Fibroblast of villous mesenchyme (primary cell): ENCODE measurements at regions not wholly inside any gene's neighbourhood (a gene's known extent, or its start where the extent isn't known, plus 50 kb on each side); places are given as distances from the start of the nearest gene placed in this dataset.

ENCODE experiments used
- DNase-seq: peaks from one replicate; pipeline ENCODE4 v3.0.0-alpha.2; 2010; ENCODE audit warnings: low read depth
- H3K4me3 ChIP-seq: 2 replicates; pipeline ENCODE4 v1.5.1; 2011; ENCODE audit warnings: low read depth, mild to moderate bottlenecking, low read length
- CTCF ChIP-seq: IDR thresholded peaks from 2 replicates; pipeline ENCODE4 v1.5.1; 2012; ENCODE audit warnings: low read depth, mild to moderate bottlenecking, low read length; ENCODE audit not compliant: insufficient read depth

DNA sequence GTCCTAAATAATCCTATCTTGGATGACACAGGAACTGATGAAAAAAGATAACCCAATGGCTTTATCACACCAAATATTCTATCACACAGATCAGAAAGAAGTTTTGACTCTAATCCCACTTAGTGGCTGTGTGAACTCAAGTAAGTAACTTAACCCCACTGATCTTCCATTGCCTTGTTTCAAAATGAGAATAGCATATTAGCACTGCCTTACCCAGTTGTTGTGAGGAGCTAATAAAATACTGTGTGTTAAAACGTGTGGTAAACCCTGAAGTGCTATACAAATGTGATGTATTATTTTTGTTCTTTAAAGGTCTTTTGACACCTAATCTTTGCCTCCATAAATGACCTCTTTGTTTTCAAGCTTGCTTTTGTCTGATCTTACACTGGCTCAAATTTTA is 60.9 kb upstream of the ARID2 start:
- no peak for TF ChIP-seq CTCF
- no peak for DNase-seq

GRCh38 chr12:45669093-45669492 is 60.4 kb upstream of the ARID2 start:
- peak; percentile 81 for DNase-seq
- H3K4me3 ChIP-seq: peak overlapping the region; percentile 26
- TF ChIP-seq CTCF: no peak

More for the DNA sequence above, 60.9 kb upstream of the ARID2 start:
- H3K4me3 ChIP-seq: no peak overlapping the region

GRCh38 chr12:45669792-45670191 is 59.7 kb upstream of the ARID2 start:
- DNase-seq: no peak
- no peak overlapping the region for H3K4me3 ChIP-seq
- no peak for TF ChIP-seq CTCF

DNA sequence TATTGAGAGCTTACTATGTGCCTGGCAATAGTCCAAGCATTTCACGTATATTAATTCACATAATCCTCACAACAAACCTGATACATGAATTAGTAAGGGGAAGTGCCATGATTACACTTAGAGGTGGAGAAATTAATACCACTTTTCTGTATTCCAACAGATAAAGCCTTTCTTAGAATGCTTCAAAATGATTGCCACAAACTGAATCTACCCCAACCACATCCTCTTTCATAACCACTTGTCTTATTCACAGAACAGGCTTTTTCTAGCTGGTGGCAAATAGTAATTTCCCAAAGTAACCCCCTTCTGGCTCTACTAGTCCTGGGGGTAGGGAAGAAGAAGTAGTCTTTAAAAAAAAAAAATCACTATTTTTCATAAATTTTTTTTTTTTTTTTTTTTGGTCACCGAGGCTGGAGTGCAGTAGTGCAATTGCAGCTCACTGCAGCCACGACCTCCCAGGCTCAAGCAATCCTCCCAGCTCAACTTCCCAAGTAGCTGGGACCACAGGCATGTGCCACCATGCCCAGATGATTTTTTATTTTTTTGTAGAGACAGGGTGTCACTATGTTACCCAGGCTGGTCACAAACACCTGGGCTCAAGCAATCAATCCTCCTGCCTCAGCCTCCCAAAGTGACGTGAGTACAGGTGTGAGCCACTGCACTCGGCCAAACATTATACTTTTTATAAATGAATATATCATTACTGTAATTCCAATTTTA is 59.0 kb upstream of the ARID2 start:
- no peak for DNase-seq
- TF ChIP-seq CTCF: no peak
- H3K4me3 ChIP-seq: no peak overlapping the region

- DNase-seq: peak; percentile 57
- no peak overlapping the region for H3K4me3 ChIP-seq
- no peak for TF ChIP-seq CTCF
These were observed 58.3 kb upstream of the ARID2 start for GRCh38 chr12:45671254-45671653.

DNA sequence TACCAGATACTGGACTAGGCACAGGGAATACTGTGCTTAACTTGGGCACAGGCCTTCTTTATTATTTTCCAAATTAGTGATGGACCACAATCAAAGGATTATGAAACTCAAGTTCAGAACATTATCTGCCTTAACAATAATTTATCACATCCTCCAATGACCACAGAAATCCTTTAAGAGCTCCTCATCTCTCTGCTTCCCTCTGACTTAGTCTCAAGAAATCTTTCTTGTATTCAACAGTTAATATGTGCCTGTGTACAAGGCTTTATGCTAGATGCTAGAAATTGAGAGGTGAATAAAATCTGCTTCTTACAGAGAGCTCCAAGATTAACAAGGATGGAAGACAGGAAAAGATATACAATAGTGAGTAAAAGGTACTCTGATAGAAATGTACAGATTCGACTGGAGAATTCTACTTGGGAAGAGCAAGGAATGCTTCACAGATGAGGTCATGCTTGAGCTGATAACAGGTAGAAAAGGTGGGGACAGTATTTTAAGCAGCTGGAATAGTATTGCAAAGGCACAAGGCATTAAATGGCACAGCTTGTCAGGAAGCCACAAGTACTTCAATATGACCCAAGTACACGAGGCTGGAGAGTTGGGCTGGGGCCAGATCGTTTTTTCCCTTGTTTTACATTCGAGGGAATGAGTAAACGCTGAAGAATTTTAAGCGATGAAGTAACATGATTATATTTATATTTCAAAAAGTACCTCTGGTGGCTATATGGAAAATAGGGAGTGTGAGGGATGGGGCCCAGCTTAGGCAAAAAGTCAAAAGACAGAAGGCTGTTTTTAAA is 55.1 kb upstream of the ARID2 start:
- peak; percentile 94 for DNase-seq
- H3K4me3 ChIP-seq: no peak overlapping the region
- TF ChIP-seq CTCF: no peak

- DNase-seq: no peak
- H3K4me3 ChIP-seq: no peak overlapping the region
- no peak for TF ChIP-seq CTCF
These were observed 54.0 kb upstream of the ARID2 start for GRCh38 chr12:45675534-45675933.
